Endothelial cell (in vitro differentiated cells): ENCODE measurements at regions not wholly inside any gene's neighbourhood (a gene's known extent, or its start where the extent isn't known, plus 50 kb on each side); places are given as distances from the start of the nearest gene placed in this dataset.

ENCODE experiments used
- DNase-seq: peaks from one replicate; pipeline ENCODE4 v3.0.0; 2021; ENCODE audit warnings: low spot score
- H3K27ac Mint-ChIP-seq: one replicate; pipeline ENCODE4 v1.8.0; 2021; ENCODE audit warnings: mixed read lengths, inconsistent platforms; ENCODE audit not compliant: unreplicated experiment
- H3K27me3 Mint-ChIP-seq: one replicate; pipeline ENCODE4 v1.8.0; 2021; ENCODE audit warnings: mild to moderate bottlenecking, moderate library complexity, mixed read lengths, inconsistent platforms; ENCODE audit not compliant: unreplicated experiment
- H3K36me3 Mint-ChIP-seq: one replicate; pipeline ENCODE4 v1.8.0; 2021; ENCODE audit warnings: mild to moderate bottlenecking, low read depth, mixed read lengths, inconsistent platforms; ENCODE audit not compliant: unreplicated experiment
- H3K4me1 Mint-ChIP-seq: one replicate; pipeline ENCODE4 v1.8.0; 2021; ENCODE audit warnings: mild to moderate bottlenecking, mixed read lengths, inconsistent platforms; ENCODE audit not compliant: unreplicated experiment
- H3K4me3 Mint-ChIP-seq: one replicate; pipeline ENCODE4 v1.8.0; 2021; ENCODE audit warnings: mild to moderate bottlenecking, mixed read lengths, inconsistent platforms; ENCODE audit not compliant: unreplicated experiment
- H3K9me3 Mint-ChIP-seq: one replicate; pipeline ENCODE4 v1.8.0; 2021; ENCODE audit warnings: mixed read lengths, inconsistent platforms; ENCODE audit not compliant: unreplicated experiment
- CTCF ChIP-seq: fragments of 200-600 bp; sonication (generic); IDR thresholded peaks from one replicate; pipeline ENCODE4 v1.5.0; 2021; ENCODE audit warnings: antibody characterized with exemption; ENCODE audit not compliant: unreplicated experiment

- Mint-ChIP-seq H3K27me3 (no peaks in the 10 kb centered on the region), H3K9me3 (no peaks in the 10 kb centered on the region), H3K4me3 (no peak overlapping the region), H3K4me1 (peaks cover 4% of the 10 kb centered on the region), H3K36me3 (no peaks in the 10 kb centered on the region), H3K27ac (no peak overlapping the region)
- peak; percentile 75 for TF ChIP-seq CTCF
- no peak for DNase-seq
Measured at GRCh38 chr2:212777020-212777491, 238.5 kb upstream of the ERBB4 start.

GRCh38 chr2:212773808-212774339, 235.3 kb upstream of the ERBB4 start:
- Mint-ChIP-seq H3K4me3 (no peak overlapping the region), H3K4me1 (peaks cover 2% of the 10 kb centered on the region), H3K27ac (no peak overlapping the region), H3K27me3 (no peaks in the 10 kb centered on the region), H3K9me3 (no peaks in the 10 kb centered on the region), H3K36me3 (no peaks in the 10 kb centered on the region)
- DNase-seq = no peak
- no peak for TF ChIP-seq CTCF

- DNase-seq = no peak
- Mint-ChIP-seq H3K27me3 (no peaks in the 10 kb centered on the region), H3K4me1 (no peaks in the 10 kb centered on the region), H3K4me3 (no peak overlapping the region), H3K27ac (no peak overlapping the region), H3K9me3 (no peaks in the 10 kb centered on the region), H3K36me3 (no peaks in the 10 kb centered on the region)
- no peak for TF ChIP-seq CTCF
Measured at GRCh38 chr2:212770240-212770639, 231.6 kb upstream of the ERBB4 start.

- Mint-ChIP-seq H3K4me1 (no peaks in the 10 kb centered on the region), H3K4me3 (no peak overlapping the region), H3K9me3 (no peaks in the 10 kb centered on the region), H3K36me3 (no peaks in the 10 kb centered on the region), H3K27ac (no peak overlapping the region), H3K27me3 (no peaks in the 10 kb centered on the region)
- no peak for DNase-seq
- TF ChIP-seq CTCF = no peak
Measured at GRCh38 chr2:212766921-212767320, 228.3 kb upstream of the ERBB4 start.

GRCh38 chr2:212752730-212753351, 214.2 kb upstream of the ERBB4 start:
- no peak overlapping the region for H3K27ac Mint-ChIP-seq
- DNase-seq = no peak
- no peak overlapping the region for H3K4me3 Mint-ChIP-seq
- no peaks in the 10 kb centered on the region for H3K4me1 Mint-ChIP-seq
- peaks cover 9% of the 10 kb centered on the region for H3K9me3 Mint-ChIP-seq
- H3K36me3 Mint-ChIP-seq = no peaks in the 10 kb centered on the region
- no peak for TF ChIP-seq CTCF
- peaks cover 3% of the 10 kb centered on the region for H3K27me3 Mint-ChIP-seq
